CD14-positive monocyte (primary cell): ENCODE measurements at regions not wholly inside any gene's neighbourhood (a gene's known extent, or its start where the extent isn't known, plus 50 kb on each side); places are given as distances from the start of the nearest gene placed in this dataset.

ENCODE experiments used
- DNase-seq, 3 donors: peaks; one replicate each; pipeline ENCODE4 v3.0.0-alpha.2; 2011 to 2022
- H2AFZ ChIP-seq: 2 replicates; pipeline ENCODE4 v1.6.0; 2012; ENCODE audit warnings: mild to moderate bottlenecking, low read depth, low read length, inconsistent platforms; ENCODE audit not compliant: insufficient read depth, poor library complexity, severe bottlenecking
- H3K27ac ChIP-seq, 2 donors: 1 replicate in 1 of 2; 2 replicates in 1 of 2; pipeline ENCODE4 v1.5.1; 2012 to 2013; ENCODE audit warnings: low read length in 2 of 2, control low read depth in 1 of 2, inconsistent platforms in 1 of 2, low read depth in 1 of 2, mild to moderate bottlenecking in 1 of 2
- H3K27me3 ChIP-seq, 2 donors: one replicate each; pipeline versions ENCODE4 v1.6.0 to v1.6.1; 2011 to 2013; ENCODE audit warnings: low read length in 2 of 2; ENCODE audit not compliant: control insufficient read depth in 2 of 2, insufficient read depth in 2 of 2
- H3K36me3 ChIP-seq, 2 donors: replicated peaks in 1 of 2; 1 replicate in 1 of 2; 2 replicates in 1 of 2; pipeline versions ENCODE4 v1.5.1 to v1.6.1; 2012 to 2013; ENCODE audit warnings: low read length in 2 of 2, control low read depth in 1 of 2, inconsistent platforms in 1 of 2, mild to moderate bottlenecking in 1 of 2; ENCODE audit not compliant: insufficient read depth in 2 of 2, control insufficient read depth in 1 of 2
- H3K4me1 ChIP-seq, 2 donors: 1 replicate in 1 of 2; 2 replicates in 1 of 2; pipeline versions ENCODE4 v1.5.1 to v1.6.1; 2012 to 2013; ENCODE audit warnings: low read length in 2 of 2, control low read depth in 1 of 2, inconsistent platforms in 1 of 2, mild to moderate bottlenecking in 1 of 2, moderate library complexity in 1 of 2; ENCODE audit not compliant: insufficient read depth in 2 of 2, control insufficient read depth in 1 of 2
- H3K4me2 ChIP-seq: replicated peaks from 2 replicates; pipeline ENCODE3; 2012; ENCODE audit warnings: low read length, moderate library complexity, mild to moderate bottlenecking; ENCODE audit not compliant: poor library complexity, severe bottlenecking; ENCODE audit errors: extremely low read depth
- H3K4me3 ChIP-seq, 3 experiments: fragments of 200-600 bp in 1 of 3; sonication (generic) in 1 of 3; replicated peaks in 1 of 3; 1 replicate in 2 of 3; 2 replicates in 1 of 3; pipeline ENCODE4 v1.5.1; 2011 to 2013; ENCODE audit warnings: low read length in 3 of 3, mild to moderate bottlenecking in 3 of 3, control low read depth in 2 of 3, low read depth in 2 of 3, inconsistent platforms in 1 of 3, moderate library complexity in 1 of 3
- H3K79me2 ChIP-seq: 2 replicates; pipeline ENCODE4 v1.6.0; 2012; ENCODE audit warnings: mild to moderate bottlenecking, control low read depth, inconsistent platforms, low read length, moderate library complexity; ENCODE audit not compliant: insufficient read depth
- H3K9ac ChIP-seq: 2 replicates; pipeline ENCODE4 v1.6.0; 2017; ENCODE audit warnings: low read length, mild to moderate bottlenecking; ENCODE audit not compliant: insufficient read depth, poor library complexity, severe bottlenecking
- H3K9me3 ChIP-seq, 2 donors: replicated peaks in 1 of 2; 1 replicate in 1 of 2; 2 replicates in 1 of 2; pipeline versions ENCODE4 v1.5.1 to v1.6.1; 2012 to 2013; ENCODE audit warnings: low read length in 2 of 2, control low read depth in 1 of 2; ENCODE audit not compliant: control insufficient read depth in 1 of 2, insufficient read depth in 1 of 2
- H4K20me1 ChIP-seq: 2 replicates; pipeline ENCODE4 v1.6.0; 2012; ENCODE audit warnings: mild to moderate bottlenecking, low read length, control low read depth, moderate library complexity; ENCODE audit not compliant: insufficient read depth
- H3K27ac Mint-ChIP-seq, 7 donors: one replicate each; pipeline ENCODE4 v1.8.0; 2020; ENCODE audit warnings: mild to moderate bottlenecking in 7 of 7, mixed read lengths in 7 of 7, moderate library complexity in 6 of 7, inconsistent platforms in 2 of 7
- H3K27me3 Mint-ChIP-seq, 3 donors: one replicate each; pipeline ENCODE4 v1.8.0; 2021 to 2022; ENCODE audit warnings: low read depth in 3 of 3, mild to moderate bottlenecking in 3 of 3, mixed read lengths in 3 of 3, moderate library complexity in 3 of 3, inconsistent platforms in 1 of 3
- H3K36me3 Mint-ChIP-seq, 2 donors: one replicate each; pipeline ENCODE4 v1.8.0; 2020; ENCODE audit warnings: mixed read lengths in 2 of 2, inconsistent platforms in 1 of 2, mild to moderate bottlenecking in 1 of 2
- H3K4me1 Mint-ChIP-seq: one replicate; pipeline ENCODE4 v1.8.0; 2020; ENCODE audit warnings: mild to moderate bottlenecking, mixed read lengths
- H3K4me3 Mint-ChIP-seq, 2 donors: one replicate each; pipeline ENCODE4 v1.8.0; 2020; ENCODE audit warnings: mild to moderate bottlenecking in 2 of 2, mixed read lengths in 2 of 2, moderate library complexity in 1 of 2
- H3K9me3 Mint-ChIP-seq, 7 donors: one replicate each; pipeline ENCODE4 v1.8.0; 2020 to 2022; ENCODE audit warnings: mixed read lengths in 7 of 7, mild to moderate bottlenecking in 6 of 7, moderate library complexity in 6 of 7, inconsistent platforms in 2 of 7
- WGBS: methylation state at CpG from one replicate; pipeline ENCODE4 v1.1.5; 2013; ENCODE audit warnings: missing lambda C conversion rate; ENCODE audit not compliant: insufficient coverage; 5-methylcytosine and 5-hydroxymethylcytosine counted together
- intact Hi-C, 2 donors: fragments of 100-400 bp; cut with micrococcal nuclease; formaldehyde crosslinking; loops; one replicate each; pipeline versions ENCODE4 v1.15.0 to v1.15.1; 2023
- TF ChIP-seq, protein P1 (sequence below): fragments of 200-600 bp; IDR thresholded peaks from one replicate; pipeline ENCODE4 v1.8.0; 2022; ENCODE audit warnings: antibody characterized with exemption, mild to moderate bottlenecking

DNA sequence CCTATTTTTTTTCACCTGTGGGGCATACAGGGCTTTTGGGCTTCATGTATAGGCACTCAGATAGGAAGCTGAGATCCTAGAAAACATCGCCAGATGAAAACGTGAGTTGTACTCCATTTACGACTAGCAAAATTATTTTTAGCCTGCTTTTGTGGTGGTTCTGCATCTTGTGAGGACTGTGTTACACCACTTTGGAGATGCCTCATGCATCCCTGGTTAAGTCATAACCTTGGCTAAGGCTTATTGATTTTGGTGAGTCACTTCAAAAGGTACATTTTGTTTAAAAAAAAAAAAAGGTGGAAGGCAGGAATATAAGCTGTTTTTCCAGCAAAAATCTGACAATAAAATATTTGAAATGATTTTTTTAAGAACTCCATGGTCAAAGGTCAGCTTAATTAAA, 101.8 kb upstream of the OLFM3 start:
- peaks cover 0 to 7% (median 0%) of the 10 kb centered on the region in 7 donors for H3K9me3 Mint-ChIP-seq
- Histone ChIP-seq H2AFZ (no peak overlapping the region), H3K36me3 (no peaks in the 10 kb centered on the region), H4K20me1 (no peaks in the 10 kb centered on the region), H3K4me1 (no peaks in the 10 kb centered on the region), H3K27ac (no peak overlapping the region), H3K4me3 (no peak overlapping the region), H3K9ac (no peak overlapping the region), H3K79me2 (no peaks in the 10 kb centered on the region), H3K4me2 (no peak overlapping the region), H3K27me3 (no peaks in the 10 kb centered on the region), H3K9me3 (no peaks in the 10 kb centered on the region)
- H3K36me3 Mint-ChIP-seq = no peaks in the 10 kb centered on the region
- no peak overlapping the region for H3K27ac Mint-ChIP-seq
- no peak overlapping the region for H3K4me3 Mint-ChIP-seq
- H3K4me1 Mint-ChIP-seq = no peaks in the 10 kb centered on the region
- TF ChIP-seq, protein P1, sequence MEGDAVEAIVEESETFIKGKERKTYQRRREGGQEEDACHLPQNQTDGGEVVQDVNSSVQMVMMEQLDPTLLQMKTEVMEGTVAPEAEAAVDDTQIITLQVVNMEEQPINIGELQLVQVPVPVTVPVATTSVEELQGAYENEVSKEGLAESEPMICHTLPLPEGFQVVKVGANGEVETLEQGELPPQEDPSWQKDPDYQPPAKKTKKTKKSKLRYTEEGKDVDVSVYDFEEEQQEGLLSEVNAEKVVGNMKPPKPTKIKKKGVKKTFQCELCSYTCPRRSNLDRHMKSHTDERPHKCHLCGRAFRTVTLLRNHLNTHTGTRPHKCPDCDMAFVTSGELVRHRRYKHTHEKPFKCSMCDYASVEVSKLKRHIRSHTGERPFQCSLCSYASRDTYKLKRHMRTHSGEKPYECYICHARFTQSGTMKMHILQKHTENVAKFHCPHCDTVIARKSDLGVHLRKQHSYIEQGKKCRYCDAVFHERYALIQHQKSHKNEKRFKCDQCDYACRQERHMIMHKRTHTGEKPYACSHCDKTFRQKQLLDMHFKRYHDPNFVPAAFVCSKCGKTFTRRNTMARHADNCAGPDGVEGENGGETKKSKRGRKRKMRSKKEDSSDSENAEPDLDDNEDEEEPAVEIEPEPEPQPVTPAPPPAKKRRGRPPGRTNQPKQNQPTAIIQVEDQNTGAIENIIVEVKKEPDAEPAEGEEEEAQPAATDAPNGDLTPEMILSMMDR = no peak
- intact Hi-C loops = no loop called here
- WGBS = 92% methylated on average over 2 of the region's 3 CpGs
- no peak for DNase-seq
- no peaks in the 10 kb centered on the region for H3K27me3 Mint-ChIP-seq

- H3K4me1 ChIP-seq = no peaks in the 10 kb centered on the region
- no peak overlapping the region for H3K4me2 ChIP-seq
- no peaks in the 10 kb centered on the region for H3K27me3 ChIP-seq
- Mint-ChIP-seq H3K36me3 (no peaks in the 10 kb centered on the region), H3K4me3 (no peak overlapping the region), H3K4me1 (no peaks in the 10 kb centered on the region), H3K27ac (no peak overlapping the region), H3K9me3 (peaks cover 0 to 7% (median 0%) of the 10 kb centered on the region in 7 donors), H3K27me3 (no peaks in the 10 kb centered on the region)
- intact Hi-C loops = no loop called here
- no peaks in the 10 kb centered on the region for H4K20me1 ChIP-seq
- TF ChIP-seq, protein P1 = no peak
- no CpG with 5 or more reads among the region's 4 CpGs for WGBS
- H3K9ac ChIP-seq = no peak overlapping the region
- no peak for DNase-seq
- H2AFZ ChIP-seq = no peak overlapping the region
- H3K27ac ChIP-seq = no peak overlapping the region
- H3K36me3 ChIP-seq = no peaks in the 10 kb centered on the region
- no peaks in the 10 kb centered on the region for H3K79me2 ChIP-seq
- no peak overlapping the region for H3K4me3 ChIP-seq
- no peaks in the 10 kb centered on the region for H3K9me3 ChIP-seq
These were observed 101.4 kb upstream of the OLFM3 start for GRCh38 chr1:102098081-102098480.
